NOMO-1 treated with DMSO at 0.1 percent for 48 hours (cell line): ENCODE measurements at regions not wholly inside any gene's neighbourhood (a gene's known extent, or its start where the extent isn't known, plus 50 kb on each side); places are given as distances from the start of the nearest gene placed in this dataset.
"Not testable (repeated sequence)": the region's sequence is repeated elsewhere in the genome, so short reads cannot be mapped to it uniquely, and the experiment has no call there.

ENCODE experiments used
- DNase-seq: peaks from one replicate; lab custom pipeline; 2025; ENCODE audit not compliant: unreplicated experiment; lab: John Stamatoyannopoulos, UW

- no peak for DNase-seq
Observed at GRCh38 chr4:79266136-79266535, 59.7 kb downstream of the NAA11 start.

- DNase-seq: no peak
Observed at GRCh38 chr4:79259242-79259641, 66.6 kb downstream of the NAA11 start.

- no peak for DNase-seq
Observed at GRCh38 chr4:79258614-79259176, 67.2 kb downstream of the NAA11 start.

- no peak for DNase-seq
Observed at GRCh38 chr4:79257953-79258613, 67.8 kb downstream of the NAA11 start.

- no peak for DNase-seq
Observed at GRCh38 chr4:79255793-79256192, 70.1 kb downstream of the NAA11 start.

- no peak for DNase-seq
Observed at GRCh38 chr4:79253924-79254323, 71.9 kb downstream of the NAA11 start.

- DNase-seq: no peak
Observed at GRCh38 chr4:79253168-79253567, 72.7 kb downstream of the NAA11 start.

- DNase-seq: no peak
Observed at GRCh38 chr4:79250887-79251286, 75.0 kb downstream of the NAA11 start.

GRCh38 chr4:79249881-79250503 is 75.9 kb downstream of the NAA11 start:
- peak; percentile 35 for DNase-seq

- no peak for DNase-seq
Observed at GRCh38 chr4:79248610-79249009, 77.3 kb downstream of the NAA11 start.

- no peak for DNase-seq
Observed at GRCh38 chr4:79247695-79248394, 78.0 kb downstream of the NAA11 start.

GRCh38 chr4:79245200-79245940 is 80.5 kb downstream of the NAA11 start:
- DNase-seq: not testable (repeated sequence)

- no peak for DNase-seq
Observed at GRCh38 chr4:79241846-79242245, 84.0 kb downstream of the NAA11 start.

- no peak for DNase-seq
Observed at GRCh38 chr4:79237851-79238250, 88.0 kb downstream of the NAA11 start.

GRCh38 chr4:79236785-79237184 is 89.1 kb downstream of the NAA11 start:
- no peak for DNase-seq

- no peak for DNase-seq
Observed at GRCh38 chr4:79235095-79235494, 90.8 kb downstream of the NAA11 start.

- no peak for DNase-seq
Observed at GRCh38 chr4:79233820-79234219, 92.0 kb downstream of the NAA11 start.

GRCh38 chr4:79232540-79232939 is 93.3 kb downstream of the NAA11 start:
- no peak for DNase-seq

GRCh38 chr4:79227860-79228259 is 98.0 kb downstream of the NAA11 start:
- no peak for DNase-seq

GRCh38 chr4:79225360-79225759 is 100.5 kb downstream of the NAA11 start:
- DNase-seq: no peak

- DNase-seq: no peak
Observed at GRCh38 chr4:79224777-79225104, 101.1 kb downstream of the NAA11 start.
